C4-2B (cell line): ENCODE measurements at regions not wholly inside any gene's neighbourhood (a gene's known extent, or its start where the extent isn't known, plus 50 kb on each side); places are given as distances from the start of the nearest gene placed in this dataset.

ENCODE experiments used
- H3K27ac ChIP-seq: fragments of 450-650 bp; 2 replicates; pipeline ENCODE4 v1.5.1; 2017
- ZFX ChIP-seq: fragments of 450-650 bp; IDR thresholded peaks from 2 replicates; pipeline ENCODE4 v1.6.1; 2017
- TF ChIP-seq, protein P1 (sequence below): fragments of 450-650 bp; conservative IDR thresholded peaks from 2 replicates; pipeline ENCODE4 v1.5.1; 2017; ENCODE audit warnings: mild to moderate bottlenecking

DNA sequence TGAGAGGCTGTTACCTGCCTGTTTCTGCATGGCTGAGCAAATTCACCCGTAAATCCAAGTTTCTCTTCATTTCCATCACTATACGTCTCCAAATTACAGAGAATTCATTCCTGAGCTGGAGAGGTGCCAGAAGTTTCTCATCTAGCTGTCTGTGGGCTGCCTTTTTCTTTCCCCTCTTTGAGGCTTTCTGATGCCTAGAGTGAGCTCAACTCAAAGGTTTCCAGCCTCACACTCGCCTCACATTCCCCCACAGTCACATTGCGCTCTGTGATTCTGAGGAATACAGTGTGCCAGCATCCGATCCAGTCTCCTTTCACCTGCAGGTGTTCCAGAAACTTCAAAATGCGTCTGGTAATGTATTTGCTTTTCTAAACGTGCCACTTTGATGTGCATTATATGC lies 267.2 kb downstream of the MFSD1 start, which contains the start of gene IQCJ:
TSS of gene IQCJ (plus strand) at position 229 of the 400 bp plus-strand sequence.
- TF ChIP-seq, protein P1, sequence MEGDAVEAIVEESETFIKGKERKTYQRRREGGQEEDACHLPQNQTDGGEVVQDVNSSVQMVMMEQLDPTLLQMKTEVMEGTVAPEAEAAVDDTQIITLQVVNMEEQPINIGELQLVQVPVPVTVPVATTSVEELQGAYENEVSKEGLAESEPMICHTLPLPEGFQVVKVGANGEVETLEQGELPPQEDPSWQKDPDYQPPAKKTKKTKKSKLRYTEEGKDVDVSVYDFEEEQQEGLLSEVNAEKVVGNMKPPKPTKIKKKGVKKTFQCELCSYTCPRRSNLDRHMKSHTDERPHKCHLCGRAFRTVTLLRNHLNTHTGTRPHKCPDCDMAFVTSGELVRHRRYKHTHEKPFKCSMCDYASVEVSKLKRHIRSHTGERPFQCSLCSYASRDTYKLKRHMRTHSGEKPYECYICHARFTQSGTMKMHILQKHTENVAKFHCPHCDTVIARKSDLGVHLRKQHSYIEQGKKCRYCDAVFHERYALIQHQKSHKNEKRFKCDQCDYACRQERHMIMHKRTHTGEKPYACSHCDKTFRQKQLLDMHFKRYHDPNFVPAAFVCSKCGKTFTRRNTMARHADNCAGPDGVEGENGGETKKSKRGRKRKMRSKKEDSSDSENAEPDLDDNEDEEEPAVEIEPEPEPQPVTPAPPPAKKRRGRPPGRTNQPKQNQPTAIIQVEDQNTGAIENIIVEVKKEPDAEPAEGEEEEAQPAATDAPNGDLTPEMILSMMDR = no peak
- no peak for TF ChIP-seq ZFX
- H3K27ac ChIP-seq = no peak within 1 kb of the TSS

- TF ChIP-seq, protein P1 = no peak
- no peak for TF ChIP-seq ZFX
- no peak overlapping the region for H3K27ac ChIP-seq
Measured at GRCh38 chr3:159069866-159070425, 268.1 kb downstream of the MFSD1 start.

- TF ChIP-seq ZFX = no peak
- TF ChIP-seq, protein P1 = no peak
- no peak overlapping the region for H3K27ac ChIP-seq
Measured at GRCh38 chr3:159074756-159075701, 273.2 kb downstream of the MFSD1 start.

DNA sequence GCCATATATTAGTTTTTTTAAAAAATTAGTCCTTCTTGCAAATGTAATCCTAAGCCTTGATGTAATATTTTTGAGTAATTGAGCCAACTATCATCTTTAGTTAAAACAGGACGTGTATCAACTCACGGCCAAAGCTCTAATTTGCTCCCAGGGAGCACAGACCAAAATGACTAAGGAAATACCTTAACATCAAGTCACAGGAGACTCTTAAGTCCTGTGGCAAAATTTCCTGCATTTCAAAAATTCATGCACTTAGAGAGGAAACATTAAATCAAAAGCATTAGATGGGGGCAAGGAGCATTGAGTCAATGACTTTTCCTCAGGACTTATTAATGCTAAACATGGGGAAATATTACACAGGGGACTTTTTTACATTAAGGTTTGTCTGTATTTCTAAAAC lies 276.0 kb downstream of the MFSD1 start:
- no peak overlapping the region for H3K27ac ChIP-seq
- TF ChIP-seq, protein P1 = no peak
- TF ChIP-seq ZFX = no peak

GRCh38 chr3:159080256-159080655 lies 278.4 kb downstream of the MFSD1 start:
- TF ChIP-seq ZFX = no peak
- TF ChIP-seq, protein P1 = no peak
- H3K27ac ChIP-seq = no peak overlapping the region

- TF ChIP-seq, protein P1 = no peak
- no peak for TF ChIP-seq ZFX
Measured at GRCh38 chr3:159080821-159081220, 279.0 kb downstream of the MFSD1 start.

DNA sequence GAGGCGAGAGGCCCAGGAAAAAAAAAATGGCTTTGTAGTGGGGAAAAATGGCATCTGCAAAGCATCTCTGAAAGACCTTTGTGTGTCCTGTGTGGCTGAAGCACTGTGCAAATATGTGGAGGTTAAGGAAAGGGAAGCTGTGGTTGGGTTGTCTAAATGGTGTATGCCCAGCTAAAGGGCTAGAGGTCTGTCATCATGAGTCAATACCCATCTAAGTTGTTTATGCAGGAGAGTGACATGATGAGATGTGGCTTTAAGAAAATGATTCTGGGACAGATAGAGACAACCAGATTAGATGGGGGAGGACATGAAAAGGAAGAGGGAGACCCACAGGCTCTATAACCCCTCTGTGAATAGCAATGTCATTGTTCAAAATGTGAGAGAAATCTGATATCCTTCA lies 280.7 kb downstream of the MFSD1 start:
- H3K27ac ChIP-seq = no peak overlapping the region
- TF ChIP-seq, protein P1 = no peak
- TF ChIP-seq ZFX = no peak

More at GRCh38 chr3:159080821-159081220, 279.0 kb downstream of the MFSD1 start:
- H3K27ac ChIP-seq = no peak overlapping the region
